Urinary bladder (tissue), 3 donors: ENCODE measurements at regions not wholly inside any gene's neighbourhood (a gene's known extent, or its start where the extent isn't known, plus 50 kb on each side); places are given as distances from the start of the nearest gene placed in this dataset.
"Not testable (repeated sequence)": the region's sequence is repeated elsewhere in the genome, so short reads cannot be mapped to it uniquely, and the experiment has no call there.

Experiments used
- DNase-seq: peaks from one replicate; pipeline ENCODE4 v3.0.0-alpha.2; 2015; ENCODE audit errors: extremely low spot score
- H3K27ac ChIP-seq: one replicate; pipeline ENCODE4 v1.5.1; 2013; ENCODE audit warnings: low read depth, mild to moderate bottlenecking, moderate library complexity
- H3K36me3 ChIP-seq: one replicate; pipeline ENCODE4 v1.6.1; 2013; ENCODE audit warnings: mild to moderate bottlenecking, moderate library complexity; ENCODE audit not compliant: insufficient read depth
- H3K4me1 ChIP-seq: one replicate; pipeline ENCODE4 v1.6.1; 2013; ENCODE audit warnings: mild to moderate bottlenecking, moderate library complexity; ENCODE audit not compliant: insufficient read depth
- H3K4me3 ChIP-seq: one replicate; pipeline ENCODE4 v1.5.1; 2013; ENCODE audit warnings: low read depth, low read length
- WGBS: extraction: QIAGEN DNeasy Blood & Tissue Kit; methylation state at CpG from one replicate; pipeline ENCODE4 v1.1.7; 2013; 5-methylcytosine and 5-hydroxymethylcytosine counted together
- donor health status: healthy with polysubstance abuse.
- donor health status: healthy.

- DNase-seq = no peak
- Histone ChIP-seq H3K4me3 (no peak overlapping the region), H3K36me3 (no peaks in the 10 kb centered on the region), H3K4me1 (no peaks in the 10 kb centered on the region), H3K27ac (no peak overlapping the region)
- 31% methylated on average over 1 of the region's 1 CpG for WGBS
Measured at GRCh38 chr13:85166891-85167290, 632.3 kb downstream of the SLITRK6 start.

GRCh38 chr13:85163063-85163462 lies 636.2 kb downstream of the SLITRK6 start:
- Histone ChIP-seq H3K4me3 (no peak overlapping the region), H3K4me1 (no peaks in the 10 kb centered on the region), H3K27ac (no peak overlapping the region), H3K36me3 (no peaks in the 10 kb centered on the region)
- WGBS = 86% methylated on average over 2 of the region's 2 CpGs
- DNase-seq = no peak

GRCh38 chr13:85148009-85148408 lies 651.2 kb downstream of the SLITRK6 start:
- Histone ChIP-seq H3K4me1 (no peaks in the 10 kb centered on the region), H3K36me3 (no peaks in the 10 kb centered on the region), H3K4me3 (no peak overlapping the region), H3K27ac (no peak overlapping the region)
- 23% methylated on average over 4 of the region's 4 CpGs for WGBS
- DNase-seq = no peak

- no peaks in the 10 kb centered on the region for H3K36me3 ChIP-seq
- H3K4me3 ChIP-seq = no peak overlapping the region
- 38% methylated on average over 2 of the region's 2 CpGs for WGBS
- DNase-seq = no peak
- H3K4me1 ChIP-seq = no peaks in the 10 kb centered on the region
- H3K27ac ChIP-seq = no peak overlapping the region
Measured at GRCh38 chr13:85142351-85142927, 656.8 kb downstream of the SLITRK6 start.

- 38% methylated on average over 2 of the region's 2 CpGs for WGBS
- DNase-seq = no peak
- no peak overlapping the region for H3K4me3 ChIP-seq
- no peaks in the 10 kb centered on the region for H3K36me3 ChIP-seq
- no peak overlapping the region for H3K27ac ChIP-seq
- no peaks in the 10 kb centered on the region for H3K4me1 ChIP-seq
Measured at GRCh38 chr13:85141401-85141800, 657.8 kb downstream of the SLITRK6 start.

GRCh38 chr13:85140192-85140591 lies 659.0 kb downstream of the SLITRK6 start:
- Histone ChIP-seq H3K27ac (no peak overlapping the region), H3K36me3 (no peaks in the 10 kb centered on the region), H3K4me3 (no peak overlapping the region), H3K4me1 (no peaks in the 10 kb centered on the region)
- no peak for DNase-seq
- 74% methylated on average over 1 of the region's 1 CpG for WGBS

GRCh38 chr13:85137516-85137915 lies 661.7 kb downstream of the SLITRK6 start:
- 21% methylated on average over 1 of the region's 1 CpG for WGBS
- H3K36me3 ChIP-seq = no peaks in the 10 kb centered on the region
- DNase-seq = no peak
- H3K27ac ChIP-seq = no peak overlapping the region
- H3K4me1 ChIP-seq = no peaks in the 10 kb centered on the region
- H3K4me3 ChIP-seq = no peak overlapping the region

- Histone ChIP-seq H3K27ac (no peak overlapping the region), H3K4me3 (no peak overlapping the region), H3K4me1 (no peaks in the 10 kb centered on the region), H3K36me3 (no peaks in the 10 kb centered on the region)
- DNase-seq = no peak
- 98% methylated on average over 6 of the region's 6 CpGs for WGBS
Measured at GRCh38 chr13:85132986-85133385, 666.2 kb downstream of the SLITRK6 start.

- 80% methylated on average over 14 of the region's 14 CpGs for WGBS
Measured at GRCh38 chr13:85123501-85123900, 675.7 kb downstream of the SLITRK6 start.

GRCh38 chr13:85108356-85108755 lies 690.9 kb downstream of the SLITRK6 start:
- 92% methylated on average over 3 of the region's 3 CpGs for WGBS
- H3K4me3 ChIP-seq = no peak overlapping the region
- DNase-seq = no peak
- H3K36me3 ChIP-seq = no peaks in the 10 kb centered on the region
- H3K27ac ChIP-seq = no peak overlapping the region
- no peaks in the 10 kb centered on the region for H3K4me1 ChIP-seq

More at GRCh38 chr13:85123501-85123900, 675.7 kb downstream of the SLITRK6 start:
- H3K4me1 ChIP-seq, H3K4me3 ChIP-seq, H3K36me3 ChIP-seq, DNase-seq, H3K27ac ChIP-seq: not testable (repeated sequence)

GRCh38 chr13:85099245-85099644 lies 700.0 kb downstream of the SLITRK6 start:
- no peak for DNase-seq
- 90% methylated on average over 3 of the region's 3 CpGs for WGBS
- H3K4me1 ChIP-seq = no peaks in the 10 kb centered on the region
- no peak overlapping the region for H3K27ac ChIP-seq
- no peaks in the 10 kb centered on the region for H3K36me3 ChIP-seq
- no peak overlapping the region for H3K4me3 ChIP-seq

GRCh38 chr13:85095418-85096272 lies 703.6 kb downstream of the SLITRK6 start:
- no peak for DNase-seq
- Histone ChIP-seq H3K4me1 (no peaks in the 10 kb centered on the region), H3K4me3 (no peak overlapping the region), H3K27ac (no peak overlapping the region), H3K36me3 (no peaks in the 10 kb centered on the region)
- 77% methylated on average over 4 of the region's 4 CpGs for WGBS

- DNase-seq = no peak
- H3K27ac ChIP-seq = no peak overlapping the region
- 89% methylated on average over 5 of the region's 5 CpGs for WGBS
- no peaks in the 10 kb centered on the region for H3K4me1 ChIP-seq
- H3K4me3 ChIP-seq = no peak overlapping the region
- H3K36me3 ChIP-seq = no peaks in the 10 kb centered on the region
Measured at GRCh38 chr13:85093808-85094207, 705.4 kb downstream of the SLITRK6 start.

GRCh38 chr13:85091631-85092234 lies 707.5 kb downstream of the SLITRK6 start:
- 78% methylated on average over 5 of the region's 5 CpGs for WGBS
- H3K27ac ChIP-seq = no peak overlapping the region
- no peak overlapping the region for H3K4me3 ChIP-seq
- no peaks in the 10 kb centered on the region for H3K36me3 ChIP-seq
- no peak for DNase-seq
- H3K4me1 ChIP-seq = no peaks in the 10 kb centered on the region
